HG02678 (cell line): ENCODE measurements at regions not wholly inside any gene's neighbourhood (a gene's known extent, or its start where the extent isn't known, plus 50 kb on each side); places are given as distances from the start of the nearest gene placed in this dataset.
"Not testable (repeated sequence)": the region's sequence is repeated elsewhere in the genome, so short reads cannot be mapped to it uniquely, and the experiment has no call there.

ENCODE experiments used
- ATAC-seq: cut with Tn5 transposase; IDR thresholded peaks from one replicate; pipeline ENCODE4 v1.9.1; 2021; ENCODE audit warnings: mild to moderate bottlenecking, moderate library complexity; ENCODE audit not compliant: unreplicated experiment

DNA sequence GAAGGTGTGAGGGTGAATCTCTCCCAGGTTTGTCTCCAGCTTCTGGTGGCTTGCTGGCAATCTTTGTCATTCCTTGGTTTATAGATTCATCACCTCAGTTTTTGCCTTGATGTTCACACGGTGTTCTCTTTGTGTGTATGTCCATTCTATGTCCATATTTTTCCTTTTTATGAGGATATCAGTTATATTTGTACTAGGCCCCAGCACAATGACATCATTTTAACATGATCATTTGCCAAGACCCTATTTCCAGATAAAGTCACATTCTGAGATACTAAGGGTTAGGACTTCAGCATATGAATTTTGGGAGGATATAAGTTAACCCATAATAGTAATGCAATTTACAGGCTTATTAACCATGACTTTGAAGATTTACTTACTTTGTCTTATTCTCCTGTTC, 649.0 kb downstream of the CPS1 start:
- no peak for ATAC-seq

DNA sequence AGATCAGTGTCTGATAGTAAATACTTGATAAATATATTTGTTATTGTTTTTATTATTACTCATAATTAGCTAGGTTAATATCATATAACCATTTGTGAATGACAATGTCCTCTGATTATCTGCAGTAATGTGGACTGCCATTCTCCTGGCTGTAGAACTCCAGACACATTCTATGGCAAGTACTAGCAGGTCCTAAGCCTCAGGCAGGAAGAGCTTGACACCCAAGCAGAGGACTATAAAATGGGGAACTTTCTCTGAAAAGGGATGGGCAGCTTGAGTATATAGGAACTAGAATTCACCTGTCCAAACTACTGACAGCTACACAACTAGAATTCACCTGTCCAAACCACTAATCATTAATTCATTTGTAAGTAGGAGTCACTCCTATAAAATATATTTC, 649.4 kb downstream of the CPS1 start:
- no peak for ATAC-seq

DNA sequence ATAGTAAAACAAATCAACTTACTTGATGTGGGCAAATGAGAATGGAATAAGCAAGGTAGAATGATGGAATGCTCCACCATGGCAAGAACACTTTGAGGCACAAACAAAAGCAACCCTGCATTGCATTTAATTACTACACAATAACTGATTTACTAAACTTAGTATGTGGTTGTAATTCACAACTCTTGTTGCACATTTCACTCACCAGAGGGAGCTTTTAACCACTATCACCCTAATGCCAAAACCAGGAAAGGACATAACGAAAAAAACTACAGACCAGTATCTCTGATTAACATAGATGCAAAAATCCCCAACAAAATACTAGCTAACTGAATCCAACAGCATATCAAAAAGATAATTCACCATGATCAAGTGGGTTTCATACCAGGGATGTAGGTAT, 659.8 kb downstream of the CPS1 start:
- ATAC-seq = no peak

DNA sequence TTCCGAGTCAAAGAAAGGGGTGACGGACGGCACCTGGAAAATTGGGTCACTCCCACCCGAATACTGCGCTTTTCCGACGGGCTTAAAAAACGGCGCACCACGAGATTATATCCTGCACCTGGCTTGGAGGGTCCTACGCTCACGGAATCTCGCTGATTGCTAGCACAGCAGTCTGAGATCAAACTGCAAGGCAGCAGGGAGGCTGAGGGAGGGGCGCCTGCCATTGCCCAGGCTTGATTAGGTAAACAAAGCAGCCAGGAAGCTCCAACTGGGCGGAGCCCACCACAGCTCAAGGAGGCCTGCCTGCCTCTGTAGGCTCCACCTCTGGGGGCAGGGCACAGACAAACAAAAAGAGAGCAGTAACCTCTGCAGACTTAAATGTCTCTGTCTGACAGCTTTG, 663.1 kb downstream of the CPS1 start:
- ATAC-seq = not testable (repeated sequence)

DNA sequence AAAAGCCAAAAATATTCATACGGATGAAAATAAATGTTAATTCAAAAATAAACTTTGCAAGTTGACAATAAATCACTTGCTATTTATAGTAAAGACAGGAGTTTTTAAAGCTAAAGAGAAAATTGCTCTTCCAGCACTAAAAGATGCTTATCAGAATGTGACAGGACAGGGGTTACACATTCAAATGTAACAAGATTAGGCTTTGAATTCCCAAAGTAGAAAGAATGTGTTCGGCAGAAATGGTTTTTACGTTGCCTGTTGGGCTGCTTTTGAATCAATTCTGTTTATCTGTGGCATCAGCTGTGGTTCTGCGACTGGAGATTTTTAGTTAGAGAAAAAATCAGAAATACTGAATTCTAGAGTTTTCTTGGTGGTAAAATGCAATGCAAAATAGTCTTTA, 669.4 kb downstream of the CPS1 start:
- ATAC-seq = no peak

DNA sequence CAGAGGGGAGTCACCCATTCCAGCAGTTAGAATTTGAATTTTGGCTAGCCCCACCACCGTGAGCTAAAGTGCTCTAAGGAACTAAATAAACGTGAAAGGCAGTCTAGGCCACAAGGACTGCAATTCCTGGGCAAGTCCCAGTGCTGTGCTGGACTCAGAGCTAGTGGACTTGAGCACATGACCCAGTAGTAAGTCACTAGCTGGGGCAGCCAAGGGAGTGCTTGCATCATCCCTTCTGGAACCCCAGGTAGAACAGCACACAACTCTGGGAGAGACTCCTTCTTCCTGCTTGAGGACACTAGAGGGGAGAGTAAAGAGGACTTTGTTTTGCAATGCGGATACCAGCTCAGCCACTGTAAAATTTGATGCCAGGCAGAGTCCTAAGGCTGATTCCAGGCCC, 672.2 kb downstream of the CPS1 start:
- no peak for ATAC-seq

DNA sequence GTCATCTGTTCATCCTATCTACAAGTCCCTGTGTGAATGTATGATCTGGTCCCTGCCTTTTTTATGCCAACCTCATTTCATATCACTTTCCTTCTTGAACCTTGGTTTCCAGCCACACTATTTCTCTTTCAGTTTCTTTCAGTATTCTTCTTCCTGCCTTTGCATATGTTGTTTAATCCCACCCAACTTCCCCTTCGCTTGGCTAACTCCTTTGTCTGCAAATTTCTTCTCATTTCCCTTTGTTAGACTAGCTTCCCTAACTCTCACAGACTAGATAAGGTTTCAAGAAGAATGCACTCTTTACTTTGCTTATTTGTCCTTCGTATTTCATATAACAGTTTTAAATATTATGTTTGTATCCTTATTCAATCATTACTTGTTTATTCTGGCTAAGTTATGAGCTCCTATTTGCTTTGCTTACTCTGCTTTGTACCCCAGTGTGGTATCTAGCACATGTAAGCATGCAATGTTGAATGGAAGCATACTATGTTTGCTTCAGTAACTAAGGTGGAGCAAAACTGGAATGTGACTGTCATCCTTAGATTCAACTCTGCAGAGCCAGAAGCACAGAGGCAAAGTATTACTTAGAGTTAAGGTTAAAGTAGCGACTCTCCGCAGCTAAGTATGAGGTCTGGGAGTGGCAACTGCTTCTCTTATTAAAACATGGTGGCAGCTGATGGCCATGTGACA, 681.3 kb downstream of the CPS1 start:
- no peak for ATAC-seq

DNA sequence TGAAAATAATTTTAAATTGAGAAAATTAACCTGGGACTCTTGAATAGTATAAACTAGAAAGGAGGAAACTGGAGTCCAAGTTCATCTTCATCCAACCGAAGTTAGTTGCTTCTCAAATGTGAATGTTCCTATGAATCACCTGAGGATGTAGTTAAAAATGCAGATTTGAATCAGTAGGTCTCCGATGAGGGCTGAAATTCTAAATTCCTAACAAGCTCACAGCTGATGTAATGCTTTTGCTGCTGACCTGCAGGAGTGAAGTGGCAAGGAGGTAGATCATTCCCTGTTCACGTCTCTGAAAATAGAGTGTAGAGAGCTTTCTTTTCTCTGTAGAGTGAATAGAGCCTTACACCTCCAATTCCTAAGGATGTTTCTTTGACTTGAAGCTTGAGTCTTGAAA, 685.5 kb downstream of the CPS1 start:
- no peak for ATAC-seq

DNA sequence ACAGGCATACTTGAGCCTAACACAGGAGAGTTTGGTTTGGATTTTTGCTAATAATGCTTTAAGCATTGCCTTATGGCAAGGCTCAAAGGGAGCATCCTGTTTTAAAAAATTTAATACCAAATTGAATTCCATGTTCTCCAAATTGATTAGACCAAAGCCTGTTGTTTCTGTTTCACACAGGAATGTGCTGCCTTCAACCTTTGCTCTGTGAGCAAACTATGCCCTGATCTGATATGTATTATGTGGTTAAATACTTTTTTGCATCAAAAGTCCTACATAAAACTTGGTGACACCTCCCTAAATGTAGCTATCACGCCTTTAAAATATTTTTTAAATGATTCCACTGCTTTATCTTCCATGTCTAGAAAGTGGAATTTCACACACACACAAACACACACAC, 691.4 kb downstream of the CPS1 start:
- no peak for ATAC-seq

DNA sequence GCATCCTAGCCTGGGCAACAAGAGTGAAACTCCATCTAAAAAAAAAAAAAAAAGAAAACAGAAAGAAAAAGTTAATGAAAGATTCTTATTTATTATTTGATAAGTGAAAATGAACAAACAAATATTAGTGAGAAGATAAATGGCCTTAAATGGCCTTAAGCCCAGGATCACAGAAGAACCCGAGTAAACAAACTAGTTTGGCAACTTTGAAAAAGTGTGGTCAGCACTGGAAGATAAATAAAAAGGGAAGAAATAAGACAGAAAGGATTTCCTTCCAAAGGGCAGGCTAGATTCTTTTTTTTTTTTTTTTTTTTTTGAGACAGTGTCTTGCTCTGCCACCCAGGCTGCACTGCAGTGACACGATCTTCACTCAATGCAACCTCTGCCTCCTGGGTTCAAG, 692.4 kb downstream of the CPS1 start:
- ATAC-seq = no peak

DNA sequence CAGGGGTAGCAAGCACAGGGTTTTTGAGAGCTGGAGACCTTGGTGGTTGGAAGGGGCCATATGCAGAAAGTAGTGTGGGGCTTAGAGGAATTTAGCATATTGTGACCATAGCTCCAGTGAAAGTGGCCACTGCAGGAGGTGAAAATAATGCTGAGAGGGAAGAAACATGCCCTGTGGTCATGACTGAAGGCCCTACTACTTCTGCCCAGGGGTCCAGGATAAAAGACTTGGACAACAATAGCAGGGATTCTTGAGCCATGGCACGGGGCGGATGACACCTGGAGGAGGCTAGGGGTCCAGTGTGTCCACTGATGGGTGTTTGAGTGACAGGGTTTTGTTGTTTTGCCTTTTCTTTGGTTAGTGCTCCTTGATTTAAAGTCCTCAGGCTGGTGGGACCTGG, 694.6 kb downstream of the CPS1 start:
- ATAC-seq = no peak

DNA sequence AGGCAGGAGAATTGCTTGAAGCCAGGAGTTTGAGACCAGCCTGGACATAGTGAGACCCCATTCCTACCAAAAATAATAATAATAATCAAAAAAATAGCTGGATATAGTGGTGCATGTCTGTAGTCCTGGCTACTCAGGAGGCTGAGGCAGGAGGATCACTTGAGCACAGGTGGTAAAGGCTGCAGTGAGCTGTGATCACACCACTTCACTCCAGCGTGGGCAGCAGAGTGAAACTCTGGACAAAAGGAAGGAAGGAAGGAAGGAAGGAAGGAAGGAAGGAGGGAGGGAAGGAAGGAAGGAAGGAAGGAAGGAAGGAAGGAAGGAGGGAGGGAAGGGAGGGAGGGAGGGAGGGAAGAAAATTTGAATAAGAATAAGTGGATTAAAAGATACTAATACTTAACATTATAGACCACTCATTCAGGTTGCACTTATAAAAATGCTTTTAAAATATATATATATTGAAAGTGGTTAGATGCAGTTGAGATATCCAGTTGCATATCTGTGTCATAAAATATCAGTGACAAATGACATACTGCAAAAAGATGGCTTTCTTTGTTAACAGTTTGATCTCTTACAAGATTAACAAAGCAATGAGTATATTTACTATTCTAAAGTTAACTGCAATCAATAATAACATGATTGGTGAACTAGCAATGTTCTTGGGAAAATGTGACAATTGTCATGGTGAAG, 702.4 kb downstream of the CPS1 start:
- no peak for ATAC-seq

DNA sequence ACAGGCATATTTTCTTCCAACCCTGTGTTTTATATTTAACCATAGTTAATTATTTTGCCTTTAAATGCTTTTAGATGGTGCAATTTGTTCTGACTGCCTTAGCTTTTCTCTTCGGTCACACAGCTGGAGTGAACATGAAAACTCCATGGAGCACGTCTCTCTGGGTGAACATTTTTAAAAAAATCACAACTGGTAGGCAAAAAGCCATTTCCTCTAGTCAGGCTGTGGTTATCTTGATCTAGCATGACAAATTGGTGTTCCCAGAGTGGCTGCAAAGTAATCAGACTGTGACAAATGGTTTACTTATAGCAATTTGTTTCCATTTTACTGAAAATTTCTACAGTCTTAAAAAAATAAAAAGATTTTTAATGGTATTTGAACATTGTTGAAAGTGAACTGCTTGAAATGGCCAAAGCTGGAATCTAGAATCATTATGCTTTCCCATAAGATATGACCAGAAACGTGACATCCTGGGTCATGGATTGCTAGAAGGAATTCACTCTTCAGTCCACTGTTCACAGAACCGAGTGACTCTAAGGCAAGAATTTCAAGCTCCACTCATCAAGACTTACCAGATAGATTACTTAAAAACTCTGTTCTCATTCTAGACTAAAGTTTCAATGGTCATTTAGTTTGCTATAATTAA, 703.6 kb downstream of the CPS1 start:
- no peak for ATAC-seq

DNA sequence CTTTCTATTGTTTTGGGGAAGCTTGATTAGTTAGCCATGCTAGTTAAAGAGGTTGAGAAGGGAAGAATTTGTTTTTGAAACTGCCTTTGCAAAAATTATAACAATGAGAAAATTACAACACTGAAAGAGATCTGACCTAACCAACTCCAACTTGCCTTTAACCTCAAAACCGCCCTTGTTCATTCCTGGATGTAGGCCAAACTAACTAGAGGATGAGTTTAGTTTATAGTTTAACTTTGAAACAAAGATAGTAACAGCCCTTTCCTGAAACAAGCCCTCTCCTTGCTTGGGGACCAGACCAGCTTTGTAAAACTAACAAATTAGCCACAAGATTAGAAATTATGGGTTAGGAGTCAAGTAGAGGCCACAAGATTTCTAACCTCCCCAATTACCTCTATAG, 713.9 kb downstream of the CPS1 start:
- no peak for ATAC-seq

DNA sequence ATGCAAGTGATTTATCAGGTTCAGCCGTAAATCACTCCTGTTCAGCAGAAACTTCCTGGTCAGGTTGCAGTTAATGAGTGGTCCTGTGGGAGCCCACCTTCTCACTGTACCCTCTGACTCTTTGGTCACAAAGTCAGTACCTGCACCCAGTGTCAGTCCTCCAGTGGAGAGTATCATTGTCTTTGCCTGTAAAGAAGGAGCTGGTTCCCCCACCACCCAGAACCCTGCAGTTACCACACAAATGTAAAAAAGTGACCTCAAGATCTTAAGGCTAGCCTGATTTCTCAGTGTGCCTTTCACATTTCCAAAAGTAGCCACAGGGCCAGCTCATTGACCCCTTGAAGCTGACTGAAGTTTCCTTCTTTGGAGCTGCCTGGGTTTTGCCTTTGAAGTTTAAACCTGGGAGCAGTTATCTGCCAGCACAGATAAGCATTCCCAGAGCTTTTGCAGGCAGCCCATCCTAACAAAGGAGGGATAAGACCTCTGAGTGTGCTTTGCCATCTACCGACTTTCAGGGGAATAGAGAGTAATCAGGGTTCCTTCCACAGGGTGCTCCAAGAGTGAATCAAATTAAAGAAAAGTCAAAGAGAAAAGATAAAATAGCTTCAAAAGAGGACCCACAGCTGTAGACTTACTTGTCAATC, 725.2 kb downstream of the CPS1 start:
- no peak for ATAC-seq

DNA sequence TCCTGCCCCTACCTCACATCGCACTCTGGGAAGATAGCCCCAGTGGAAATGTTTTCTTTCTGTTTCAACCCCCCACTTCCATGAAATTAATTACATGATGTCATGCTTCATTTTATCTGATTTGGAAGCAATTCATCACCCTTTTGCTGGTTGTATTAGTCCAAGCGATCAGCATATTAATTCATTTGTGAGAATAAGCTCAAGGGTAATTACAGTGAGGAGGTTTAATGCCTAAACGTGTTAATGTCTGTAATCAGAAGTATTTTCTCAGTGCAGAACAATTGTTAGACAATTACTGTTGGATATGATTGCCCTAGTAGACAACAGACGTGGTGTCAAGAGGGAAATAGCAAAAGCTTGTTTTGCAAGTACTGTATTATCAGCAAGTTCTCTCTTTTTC, 746.3 kb downstream of the CPS1 start:
- no peak for ATAC-seq

DNA sequence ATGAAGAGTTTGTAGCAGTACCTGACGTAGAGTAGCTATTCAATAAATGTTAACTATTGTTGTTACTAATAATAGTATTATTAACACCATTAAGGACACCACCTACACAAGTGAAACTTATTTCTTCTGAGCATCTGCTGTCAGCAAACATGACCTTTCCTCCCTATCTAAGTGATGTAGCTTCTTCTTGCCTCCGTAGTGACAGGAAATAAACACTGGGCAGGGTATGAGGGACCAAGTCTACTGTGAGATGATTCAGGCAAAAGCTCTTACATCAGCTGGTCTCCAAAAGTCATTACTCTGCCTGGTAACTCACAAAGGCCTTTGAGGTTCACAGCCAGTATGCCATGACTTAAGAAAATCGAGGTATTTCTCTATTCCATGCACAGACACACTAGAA, 750.5 kb downstream of the CPS1 start:
- no peak for ATAC-seq
